NB4 (cell line): ENCODE measurements at regions not wholly inside any gene's neighbourhood (a gene's known extent, or its start where the extent isn't known, plus 50 kb on each side); places are given as distances from the start of the nearest gene placed in this dataset.

Source experiments
- MAX ChIP-seq: IDR thresholded peaks from 2 replicates; pipeline ENCODE4 v1.6.1; 2011; ENCODE audit warnings: low read depth, low read length
- TF ChIP-seq, protein P1 (sequence below): IDR thresholded peaks from one replicate; pipeline ENCODE4 v1.5.1; 2012; ENCODE audit warnings: low read depth, low read length

- TF ChIP-seq, protein P1, sequence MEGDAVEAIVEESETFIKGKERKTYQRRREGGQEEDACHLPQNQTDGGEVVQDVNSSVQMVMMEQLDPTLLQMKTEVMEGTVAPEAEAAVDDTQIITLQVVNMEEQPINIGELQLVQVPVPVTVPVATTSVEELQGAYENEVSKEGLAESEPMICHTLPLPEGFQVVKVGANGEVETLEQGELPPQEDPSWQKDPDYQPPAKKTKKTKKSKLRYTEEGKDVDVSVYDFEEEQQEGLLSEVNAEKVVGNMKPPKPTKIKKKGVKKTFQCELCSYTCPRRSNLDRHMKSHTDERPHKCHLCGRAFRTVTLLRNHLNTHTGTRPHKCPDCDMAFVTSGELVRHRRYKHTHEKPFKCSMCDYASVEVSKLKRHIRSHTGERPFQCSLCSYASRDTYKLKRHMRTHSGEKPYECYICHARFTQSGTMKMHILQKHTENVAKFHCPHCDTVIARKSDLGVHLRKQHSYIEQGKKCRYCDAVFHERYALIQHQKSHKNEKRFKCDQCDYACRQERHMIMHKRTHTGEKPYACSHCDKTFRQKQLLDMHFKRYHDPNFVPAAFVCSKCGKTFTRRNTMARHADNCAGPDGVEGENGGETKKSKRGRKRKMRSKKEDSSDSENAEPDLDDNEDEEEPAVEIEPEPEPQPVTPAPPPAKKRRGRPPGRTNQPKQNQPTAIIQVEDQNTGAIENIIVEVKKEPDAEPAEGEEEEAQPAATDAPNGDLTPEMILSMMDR = no peak
- TF ChIP-seq MAX = no peak
Observed at GRCh38 chr1:116253566-116254382, 119.3 kb upstream of the ATP1A1 start.
